ENCODE measurements at regions not wholly inside any gene's neighbourhood (a gene's known extent, or its start where the extent isn't known, plus 50 kb on each side); places are given as distances from the start of the nearest gene placed in this dataset.

GRCh38 chr4:123919576-123920098 is 523.0 kb downstream of the SPRY1 start:
- Histone ChIP-seq H3K4me3 (no peak overlapping the region), H3K9me3 (no peaks in the 10 kb centered on the region), H3K27ac (no peak overlapping the region), H3K36me3 (no peaks in the 10 kb centered on the region), H3K4me1 (no peaks in the 10 kb centered on the region), H3K27me3 (no peaks in the 10 kb centered on the region)
- no peak for TF ChIP-seq POLR2A (IDR thresholded peaks at IDR 0.05)
- TF ChIP-seq CTCF (IDR thresholded peaks at IDR 0.05), result no peak
- DNase-seq, result no peak
- intact Hi-C loops (cut with DNase I), result no loop called here
- 85 to 87% methylated on average over 4 of the region's 4 CpGs for WGBS, 2 donors

GRCh38 chr4:123921339-123921738 is 524.7 kb downstream of the SPRY1 start:
- intact Hi-C loops (cut with DNase I), result no loop called here
- H3K4me3 ChIP-seq, result no peak overlapping the region
- TF ChIP-seq POLR2A (IDR thresholded peaks at IDR 0.05) (no peak), CTCF (IDR thresholded peaks at IDR 0.05) (no peak)
- no peak overlapping the region for H3K27ac ChIP-seq
- no peaks in the 10 kb centered on the region for H3K4me1 ChIP-seq
- no peaks in the 10 kb centered on the region for H3K36me3 ChIP-seq
- DNase-seq, result no peak
- no peaks in the 10 kb centered on the region for H3K9me3 ChIP-seq
- H3K27me3 ChIP-seq, result no peaks in the 10 kb centered on the region
- WGBS, 2 donors, result 57 to 66% methylated on average over 5 of the region's 5 CpGs

- Histone ChIP-seq H3K4me3 (no peak overlapping the region), H3K27ac (no peak overlapping the region), H3K9me3 (no peaks in the 10 kb centered on the region), H3K4me1 (no peaks in the 10 kb centered on the region), H3K36me3 (no peaks in the 10 kb centered on the region), H3K27me3 (no peaks in the 10 kb centered on the region)
- DNase-seq, result no peak
- intact Hi-C loops (cut with DNase I), result no loop called here
- TF ChIP-seq POLR2A (IDR thresholded peaks at IDR 0.05) (no peak), CTCF (IDR thresholded peaks at IDR 0.05) (no peak)
Measured at GRCh38 chr4:123922847-123923246, 526.3 kb downstream of the SPRY1 start.

GRCh38 chr4:123924536-123924935 is 527.9 kb downstream of the SPRY1 start:
- TF ChIP-seq CTCF (IDR thresholded peaks at IDR 0.05) (no peak), POLR2A (IDR thresholded peaks at IDR 0.05) (no peak)
- H3K4me3 ChIP-seq, result no peak overlapping the region
- DNase-seq, result no peak

GRCh38 chr4:123929565-123929964 is 533.0 kb downstream of the SPRY1 start:
- Histone ChIP-seq H3K9me3 (no peaks in the 10 kb centered on the region), H3K36me3 (no peaks in the 10 kb centered on the region), H3K4me1 (no peaks in the 10 kb centered on the region), H3K4me3 (no peak overlapping the region), H3K27me3 (no peaks in the 10 kb centered on the region), H3K27ac (no peak overlapping the region)
- whole genome bisulfite sequencing, 2 donors, result 51 to 78% methylated on average over 1 of the region's 1 CpG
- intact Hi-C loops (cut with DNase I), result no loop called here
- no peak for DNase-seq
- no peak for TF ChIP-seq CTCF (IDR thresholded peaks at IDR 0.05)
- TF ChIP-seq POLR2A (IDR thresholded peaks at IDR 0.05), result no peak

More at GRCh38 chr4:123924536-123924935, 527.9 kb downstream of the SPRY1 start:
- WGBS, 2 donors, result 52 to 66% methylated on average over 3 of the region's 3 CpGs
- H3K27me3 ChIP-seq, result no peaks in the 10 kb centered on the region
- no peaks in the 10 kb centered on the region for H3K4me1 ChIP-seq
- no peaks in the 10 kb centered on the region for H3K36me3 ChIP-seq
- no peaks in the 10 kb centered on the region for H3K9me3 ChIP-seq
- intact Hi-C loops (cut with DNase I), result no loop called here
- no peak overlapping the region for H3K27ac ChIP-seq

All from esophagus squamous epithelium (tissue), 5 donors.